ENCODE measurements at regions not wholly inside any gene's neighbourhood (a gene's known extent, or its start where the extent isn't known, plus 50 kb on each side); places are given as distances from the start of the nearest gene placed in this dataset.

GRCh38 chr1:8089535-8090228 lies 63.6 kb upstream of the ERRFI1 start:
- TF ChIP-seq CTCF (IDR thresholded peaks at IDR 0.05; ENCODE audit: insufficient read depth, low read length) (no peak), GABPA (IDR thresholded peaks at IDR 0.05; ENCODE audit: low read depth) (no peak), REST (IDR thresholded peaks at IDR 0.05; ENCODE audit: insufficient replicate concordance, low read depth) (no peak), POLR2AphosphoS5 (IDR thresholded peaks at IDR 0.05; ENCODE audit: low read depth) (no peak), SPI1 (IDR thresholded peaks at IDR 0.05; ENCODE audit: borderline replicate concordance, low read depth) (no peak)
